Transverse colon (tissue), 4 donors: ENCODE measurements at regions not wholly inside any gene's neighbourhood (a gene's known extent, or its start where the extent isn't known, plus 50 kb on each side); places are given as distances from the start of the nearest gene placed in this dataset.

Experiments used
- DNase-seq: peaks from one replicate; pipeline ENCODE4 v3.0.0-alpha.2; 2019
- H3K27ac ChIP-seq, 4 donors: fragments of 200-600 bp; sonication (generic); 2 replicates each; pipeline ENCODE4 v1.5.1; 2016 to 2018; ENCODE audit warnings: inconsistent platforms in 4 of 4
- H3K27me3 ChIP-seq: fragments of 200-600 bp; sonication (generic); 2 replicates; pipeline ENCODE4 v1.5.1; 2017; ENCODE audit warnings: inconsistent platforms
- H3K36me3 ChIP-seq, 4 donors: fragments of 200-600 bp; sonication (generic); 2 replicates each; pipeline ENCODE4 v1.5.1; 2017 to 2019; ENCODE audit warnings: inconsistent platforms in 4 of 4
- H3K4me1 ChIP-seq, 4 donors: fragments of 200-600 bp; sonication (generic); 2 replicates each; pipeline ENCODE4 v1.5.1; 2017 to 2020; ENCODE audit warnings: inconsistent platforms in 4 of 4
- H3K4me3 ChIP-seq, 4 donors: fragments of 200-600 bp; sonication (generic); 1 replicate in 1 of 4; 2 replicates in 3 of 4; pipeline versions ENCODE4 v1.5.1 to v1.6.1; 2017 to 2019; ENCODE audit warnings: inconsistent platforms in 4 of 4
- H3K9me3 ChIP-seq, 2 donors: fragments of 200-600 bp; sonication (generic); 2 replicates each; pipeline ENCODE4 v1.5.1; 2017 to 2019; ENCODE audit warnings: inconsistent platforms in 2 of 2
- EP300 ChIP-seq: sonication (generic); formaldehyde crosslinking; IDR thresholded peaks from one replicate; pipeline ENCODE4 v1.6.1; 2017; ENCODE audit warnings: antibody characterized with exemption, low read depth
- POLR2A ChIP-seq: fragments of 450-650 bp; IDR thresholded peaks from one replicate; pipeline ENCODE4 v1.6.1; 2016; ENCODE audit warnings: antibody characterized with exemption, mild to moderate bottlenecking, moderate library complexity
- POLR2AphosphoS5 ChIP-seq, 3 donors: sonication (generic); formaldehyde crosslinking; IDR thresholded peaks; one replicate each; pipeline ENCODE4 v1.6.1; 2016; ENCODE audit warnings: antibody characterized with exemption in 3 of 3
- WGBS, 2 donors: methylation state at CpG; one replicate each; pipeline ENCODE4 v1.1.5; 2018; ENCODE audit warnings: low coverage in 1 of 2; 5-methylcytosine and 5-hydroxymethylcytosine counted together
- in situ Hi-C, 4 donors: fragments of 200-750 bp; cut with MboI; loops; one replicate each; pipeline versions ENCODE4 v1.15.0 to v1.15.1; 2017; ENCODE audit warnings: low sequenced_read_pairs in 3 of 4, low pct_ligation_motif_present in 1 of 4, low pct_unique_long_range_greater_than_20kb in 1 of 4
- intact Hi-C: fragments of 100-400 bp; cut with DNase I; formaldehyde crosslinking; loops from one replicate; pipeline ENCODE4 v1.15.1; 2023; ENCODE audit warnings: low total_unique reads
- TF ChIP-seq, protein P1 (sequence below), 5 experiments: fragments of 200-600 bp in 3 of 5; fragments of 450-650 bp in 2 of 5; sonication (generic) in 3 of 5; IDR thresholded peaks; 1 replicate in 2 of 5; 2 replicates in 3 of 5; pipeline ENCODE4 v1.5.1; 2016 to 2017; ENCODE audit warnings: antibody characterized with exemption in 5 of 5, inconsistent platforms in 3 of 5, mild to moderate bottlenecking in 2 of 5, moderate library complexity in 1 of 5

DNA sequence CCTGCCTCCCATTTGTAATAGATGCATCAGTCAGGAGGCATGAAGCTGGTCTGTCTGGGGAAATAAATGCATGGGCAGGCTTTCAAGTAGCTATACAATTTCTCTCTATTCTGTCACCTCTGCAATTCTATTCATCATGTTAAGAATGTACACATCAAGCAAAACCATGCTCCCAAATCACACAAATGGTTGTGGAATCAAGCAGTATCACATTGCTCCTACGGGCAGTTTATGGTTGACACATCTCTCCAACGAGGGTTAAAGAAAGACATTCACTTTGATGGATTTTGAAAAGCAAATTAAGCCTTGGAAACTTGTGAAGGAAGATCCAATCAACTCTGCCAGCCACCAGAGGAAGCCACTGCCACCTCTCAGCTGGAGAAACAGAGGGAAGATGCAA lies 1277.4 kb upstream of the TMEM132C start:
- Histone ChIP-seq H3K4me1 (no peaks in the 10 kb centered on the region), H3K27me3 (no peaks in the 10 kb centered on the region), H3K27ac (no peak overlapping the region), H3K9me3 (peaks cover 0 to 4% of the 10 kb centered on the region in 2 donors), H3K4me3 (no peak overlapping the region), H3K36me3 (no peaks in the 10 kb centered on the region)
- DNase-seq = no peak
- intact Hi-C loops = no loop called here
- in situ Hi-C loops = no loop called here
- TF ChIP-seq EP300 = no peak
- TF ChIP-seq POLR2AphosphoS5 (IDR thresholded peaks at IDR 0.05) = no peak
- TF ChIP-seq, protein P1, sequence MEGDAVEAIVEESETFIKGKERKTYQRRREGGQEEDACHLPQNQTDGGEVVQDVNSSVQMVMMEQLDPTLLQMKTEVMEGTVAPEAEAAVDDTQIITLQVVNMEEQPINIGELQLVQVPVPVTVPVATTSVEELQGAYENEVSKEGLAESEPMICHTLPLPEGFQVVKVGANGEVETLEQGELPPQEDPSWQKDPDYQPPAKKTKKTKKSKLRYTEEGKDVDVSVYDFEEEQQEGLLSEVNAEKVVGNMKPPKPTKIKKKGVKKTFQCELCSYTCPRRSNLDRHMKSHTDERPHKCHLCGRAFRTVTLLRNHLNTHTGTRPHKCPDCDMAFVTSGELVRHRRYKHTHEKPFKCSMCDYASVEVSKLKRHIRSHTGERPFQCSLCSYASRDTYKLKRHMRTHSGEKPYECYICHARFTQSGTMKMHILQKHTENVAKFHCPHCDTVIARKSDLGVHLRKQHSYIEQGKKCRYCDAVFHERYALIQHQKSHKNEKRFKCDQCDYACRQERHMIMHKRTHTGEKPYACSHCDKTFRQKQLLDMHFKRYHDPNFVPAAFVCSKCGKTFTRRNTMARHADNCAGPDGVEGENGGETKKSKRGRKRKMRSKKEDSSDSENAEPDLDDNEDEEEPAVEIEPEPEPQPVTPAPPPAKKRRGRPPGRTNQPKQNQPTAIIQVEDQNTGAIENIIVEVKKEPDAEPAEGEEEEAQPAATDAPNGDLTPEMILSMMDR (IDR thresholded peaks at IDR 0.05) = no peak
- TF ChIP-seq POLR2A = no peak
- WGBS, 2 donors = 54 to 60% methylated on average over 2 of the region's 2 CpGs

DNA sequence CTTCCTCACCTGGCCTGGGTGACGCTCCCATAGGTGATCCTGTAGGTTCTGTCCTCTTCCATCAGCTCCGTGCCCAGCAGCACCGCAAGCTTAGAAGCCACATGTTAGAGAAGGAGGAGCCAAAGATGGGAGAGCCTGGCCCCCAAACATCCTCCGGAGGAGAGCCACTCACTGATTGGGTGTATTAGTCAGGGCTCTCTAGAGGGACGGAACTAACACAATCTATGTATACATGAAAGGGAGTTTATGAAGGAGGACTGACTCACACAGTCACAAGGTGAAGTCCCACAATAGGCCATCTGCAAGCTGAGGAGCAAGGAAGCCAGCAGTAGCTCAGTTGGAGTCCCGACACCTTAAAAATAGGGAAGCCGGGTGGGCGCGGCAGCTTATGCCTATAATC lies 1273.1 kb upstream of the TMEM132C start:
- Histone ChIP-seq H3K9me3 (no peaks in the 10 kb centered on the region), H3K4me3 (no peak overlapping the region), H3K27me3 (no peaks in the 10 kb centered on the region), H3K36me3 (no peaks in the 10 kb centered on the region), H3K27ac (no peak overlapping the region), H3K4me1 (no peaks in the 10 kb centered on the region)
- WGBS, 2 donors = 94 to 100% methylated on average over 5 to 9 of the region's 9 CpGs
- in situ Hi-C loops = no loop called here
- no peak for DNase-seq
- TF ChIP-seq POLR2AphosphoS5 (IDR thresholded peaks at IDR 0.05) (no peak), EP300 (no peak), POLR2A (no peak)
- TF ChIP-seq, protein P1 (IDR thresholded peaks at IDR 0.05) = no peak
- intact Hi-C loops = no loop called here

DNA sequence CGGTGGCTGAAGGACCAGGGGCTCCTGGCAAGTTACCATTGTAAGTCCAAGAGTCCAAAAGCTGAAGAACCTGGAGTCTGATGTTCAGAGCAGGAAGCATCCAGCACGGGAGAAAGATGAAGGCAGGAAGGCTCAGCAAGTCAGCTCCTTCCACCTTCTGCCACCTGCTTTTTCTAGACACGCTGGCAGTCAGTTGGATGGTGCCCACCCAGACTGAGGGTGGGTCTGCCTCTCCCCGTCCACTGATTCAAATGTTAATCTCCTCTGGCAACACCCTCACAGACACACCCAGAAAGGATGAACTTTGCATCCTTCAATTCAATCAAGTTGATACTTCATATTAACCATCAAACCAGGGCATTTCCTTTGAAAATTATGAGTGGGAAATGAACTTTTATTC lies 1272.4 kb upstream of the TMEM132C start:
- no peaks in the 10 kb centered on the region for H3K27me3 ChIP-seq
- intact Hi-C loops = no loop called here
- no peak for DNase-seq
- H3K36me3 ChIP-seq = no peaks in the 10 kb centered on the region
- WGBS, 2 donors = 37% methylated on average over 4 of the region's 4 CpGs; no CpG with 5 or more reads in 1 of the 2 donors
- H3K4me3 ChIP-seq = no peak overlapping the region
- no peaks in the 10 kb centered on the region for H3K4me1 ChIP-seq
- TF ChIP-seq POLR2A (no peak), EP300 (no peak)
- no peak overlapping the region for H3K27ac ChIP-seq
- in situ Hi-C loops = no loop called here
- no peaks in the 10 kb centered on the region for H3K9me3 ChIP-seq

DNA sequence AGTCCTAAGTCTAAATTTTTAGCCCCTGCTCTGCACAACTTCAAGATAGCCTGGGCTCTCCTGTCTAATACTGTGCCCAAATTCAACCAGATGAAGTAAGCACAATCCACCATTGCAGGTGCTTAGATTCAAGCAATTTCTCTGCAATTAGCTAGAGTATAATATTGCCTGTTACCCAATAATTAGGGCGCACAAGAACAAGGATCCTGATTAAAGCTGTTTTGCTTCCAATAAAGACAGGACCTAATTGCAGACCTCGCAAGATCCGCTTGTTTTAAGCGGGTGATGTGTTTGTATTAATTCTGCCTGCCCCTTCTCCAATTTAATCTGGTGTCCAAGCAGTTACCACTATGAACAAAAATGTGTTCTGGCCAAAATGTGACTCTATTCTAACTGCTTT lies 1268.9 kb upstream of the TMEM132C start:
- in situ Hi-C loops (no loop called here), intact Hi-C loops (no loop called here)
- no peak for DNase-seq
- no peak overlapping the region for H3K4me3 ChIP-seq
- no peaks in the 10 kb centered on the region for H3K36me3 ChIP-seq
- 91% methylated on average over 4 of the region's 4 CpGs for WGBS, 2 donors
- H3K27ac ChIP-seq = no peak overlapping the region
- no peaks in the 10 kb centered on the region for H3K27me3 ChIP-seq
- TF ChIP-seq EP300 = no peak
- TF ChIP-seq, protein P1 (IDR thresholded peaks at IDR 0.05) = no peak
- H3K4me1 ChIP-seq = no peaks in the 10 kb centered on the region
- H3K9me3 ChIP-seq = no peaks in the 10 kb centered on the region

DNA sequence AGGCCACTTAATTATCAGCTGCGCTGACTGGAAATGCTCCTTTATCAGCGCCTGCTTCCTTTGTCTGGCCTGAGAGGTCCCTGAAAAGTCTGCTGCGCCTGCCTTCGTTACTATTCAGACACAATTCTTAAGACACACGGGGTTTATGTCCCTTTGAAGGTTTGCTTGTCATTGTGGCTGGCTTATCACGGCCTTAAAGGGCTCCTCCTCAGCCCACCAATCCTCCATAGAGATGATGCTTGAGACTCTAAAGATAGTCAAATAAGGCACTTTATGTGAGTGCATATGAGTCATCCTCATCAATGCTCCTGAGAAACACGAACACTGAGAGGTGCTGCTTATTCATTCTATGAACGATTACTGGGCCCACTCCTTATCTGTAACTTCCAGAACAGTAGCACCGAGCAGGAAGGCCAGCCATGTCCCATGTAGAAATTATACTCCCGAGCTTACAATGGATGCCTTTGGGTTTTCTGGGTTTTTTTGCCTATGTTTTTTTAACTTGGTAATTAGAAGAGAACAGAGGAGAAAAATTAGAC lies 1268.2 kb upstream of the TMEM132C start:
- H3K36me3 ChIP-seq = no peaks in the 10 kb centered on the region
- H3K4me1 ChIP-seq = no peaks in the 10 kb centered on the region
- 74 to 97% methylated on average over 4 to 10 of the region's 10 CpGs for WGBS, 2 donors
- H3K27me3 ChIP-seq = no peaks in the 10 kb centered on the region
- no peak overlapping the region for H3K27ac ChIP-seq
- no peak for TF ChIP-seq POLR2A
- TF ChIP-seq POLR2AphosphoS5 (IDR thresholded peaks at IDR 0.05) = no peak
- TF ChIP-seq, protein P1 (IDR thresholded peaks at IDR 0.05) = no peak
- no peak for DNase-seq
- H3K9me3 ChIP-seq = no peaks in the 10 kb centered on the region
- intact Hi-C loops (no loop called here), in situ Hi-C loops (no loop called here)
- no peak overlapping the region for H3K4me3 ChIP-seq
